ENCODE measurements at regions not wholly inside any gene's neighbourhood (a gene's known extent, or its start where the extent isn't known, plus 50 kb on each side); places are given as distances from the start of the nearest gene placed in this dataset.

- no peak for TF ChIP-seq POLR2A (IDR thresholded peaks at IDR 0.05)
- no peak for TF ChIP-seq CTCF (IDR thresholded peaks at IDR 0.05)
- no peak for TF ChIP-seq EP300 (IDR thresholded peaks at IDR 0.05)
Measured at GRCh38 chr3:106193876-106194275, 325.1 kb upstream of the CBLB start.
